ENCODE measurements at regions not wholly inside any gene's neighbourhood (a gene's known extent, or its start where the extent isn't known, plus 50 kb on each side); places are given as distances from the start of the nearest gene placed in this dataset.

- TF ChIP-seq, protein P1, sequence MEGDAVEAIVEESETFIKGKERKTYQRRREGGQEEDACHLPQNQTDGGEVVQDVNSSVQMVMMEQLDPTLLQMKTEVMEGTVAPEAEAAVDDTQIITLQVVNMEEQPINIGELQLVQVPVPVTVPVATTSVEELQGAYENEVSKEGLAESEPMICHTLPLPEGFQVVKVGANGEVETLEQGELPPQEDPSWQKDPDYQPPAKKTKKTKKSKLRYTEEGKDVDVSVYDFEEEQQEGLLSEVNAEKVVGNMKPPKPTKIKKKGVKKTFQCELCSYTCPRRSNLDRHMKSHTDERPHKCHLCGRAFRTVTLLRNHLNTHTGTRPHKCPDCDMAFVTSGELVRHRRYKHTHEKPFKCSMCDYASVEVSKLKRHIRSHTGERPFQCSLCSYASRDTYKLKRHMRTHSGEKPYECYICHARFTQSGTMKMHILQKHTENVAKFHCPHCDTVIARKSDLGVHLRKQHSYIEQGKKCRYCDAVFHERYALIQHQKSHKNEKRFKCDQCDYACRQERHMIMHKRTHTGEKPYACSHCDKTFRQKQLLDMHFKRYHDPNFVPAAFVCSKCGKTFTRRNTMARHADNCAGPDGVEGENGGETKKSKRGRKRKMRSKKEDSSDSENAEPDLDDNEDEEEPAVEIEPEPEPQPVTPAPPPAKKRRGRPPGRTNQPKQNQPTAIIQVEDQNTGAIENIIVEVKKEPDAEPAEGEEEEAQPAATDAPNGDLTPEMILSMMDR (IDR thresholded peaks at IDR 0.05): no peak
- DNase-seq (ENCODE audit: low spot score) (no peak), ATAC-seq (ENCODE audit: low FRiP score) (no peak)
Measured at GRCh38 chr6:28725274-28725809, 198.4 kb downstream of the TRIM27 start.

- ATAC-seq (ENCODE audit: low FRiP score) (no peak), DNase-seq (ENCODE audit: low spot score) (no peak)
- TF ChIP-seq, protein P1 (IDR thresholded peaks at IDR 0.05): no peak
Measured at GRCh38 chr6:28725890-28726348, 197.9 kb downstream of the TRIM27 start.

DNA sequence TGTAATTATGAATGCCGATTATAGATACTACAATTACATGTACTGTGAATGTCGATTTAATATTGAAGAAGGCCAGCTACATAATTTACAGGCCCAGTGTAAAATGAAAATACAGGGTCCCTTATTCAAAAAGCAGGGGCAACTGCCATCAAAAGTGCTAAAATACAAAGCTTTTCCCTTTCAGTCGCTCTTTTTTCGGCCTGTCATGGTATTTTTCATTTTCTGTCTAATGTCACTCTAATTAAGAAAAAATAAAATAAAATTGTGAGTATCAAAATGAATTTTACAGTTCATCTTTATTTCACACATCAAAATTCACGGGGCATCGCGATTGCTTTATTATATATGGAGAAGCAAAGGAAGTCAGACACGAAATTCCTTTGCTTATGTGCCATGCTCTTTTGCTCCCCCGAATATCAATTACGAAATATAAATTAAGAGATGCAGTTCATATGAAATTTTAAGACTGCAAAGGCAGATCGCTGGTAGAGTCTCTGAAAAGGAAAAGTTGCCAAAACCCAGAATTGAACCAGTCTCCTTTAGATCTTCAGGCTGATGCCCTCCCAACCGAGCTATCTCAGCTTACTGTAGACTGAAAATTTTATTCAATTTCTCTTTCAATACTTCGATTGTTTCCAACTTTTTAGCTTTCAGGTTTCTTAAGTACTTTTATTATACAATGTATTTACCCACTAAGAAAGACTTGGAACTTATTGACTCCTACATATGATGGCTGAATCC, 197.0 kb downstream of the TRIM27 start:
- TF ChIP-seq, protein P1 (IDR thresholded peaks at IDR 0.05): no peak
- ATAC-seq (ENCODE audit: low FRiP score): no peak
- no peak for DNase-seq (ENCODE audit: low spot score)

- TF ChIP-seq, protein P1 (IDR thresholded peaks at IDR 0.05): no peak
- ATAC-seq (ENCODE audit: low FRiP score): no peak
- DNase-seq (ENCODE audit: low spot score): no peak
Measured at GRCh38 chr6:28727559-28728211, 196.1 kb downstream of the TRIM27 start.

GRCh38 chr6:28729501-28730402, 194.0 kb downstream of the TRIM27 start:
- no peak for ATAC-seq (ENCODE audit: low FRiP score)
- TF ChIP-seq, protein P1 (IDR thresholded peaks at IDR 0.05): no peak
- DNase-seq (ENCODE audit: low spot score): no peak

DNA sequence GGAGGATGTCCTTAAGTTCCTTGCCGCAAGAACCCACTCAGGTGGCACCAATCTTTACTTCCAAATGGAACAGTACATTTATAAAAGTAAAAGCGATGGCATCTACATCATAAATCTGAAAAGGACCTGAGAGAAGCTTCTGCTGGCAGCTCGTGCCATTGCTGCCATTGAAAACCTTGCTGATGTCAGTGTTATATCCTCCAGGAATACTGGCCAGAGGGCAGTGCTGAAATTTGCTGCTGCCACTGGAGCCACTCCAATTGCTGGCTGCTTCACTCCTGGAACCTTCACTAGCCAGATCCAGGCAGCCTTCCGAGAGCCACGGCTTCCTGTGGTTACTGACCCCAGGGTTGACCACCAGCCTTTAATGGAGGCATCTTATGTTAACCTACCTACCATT, 191.7 kb downstream of the TRIM27 start:
- ATAC-seq (ENCODE audit: low FRiP score) (no peak), DNase-seq (ENCODE audit: low spot score) (no peak)
- TF ChIP-seq, protein P1 (IDR thresholded peaks at IDR 0.05): no peak
